ENCODE measurements at regions not wholly inside any gene's neighbourhood (a gene's known extent, or its start where the extent isn't known, plus 50 kb on each side); places are given as distances from the start of the nearest gene placed in this dataset.
"Not testable (repeated sequence)": the region's sequence is repeated elsewhere in the genome, so short reads cannot be mapped to it uniquely, and the experiment has no call there.

DNA sequence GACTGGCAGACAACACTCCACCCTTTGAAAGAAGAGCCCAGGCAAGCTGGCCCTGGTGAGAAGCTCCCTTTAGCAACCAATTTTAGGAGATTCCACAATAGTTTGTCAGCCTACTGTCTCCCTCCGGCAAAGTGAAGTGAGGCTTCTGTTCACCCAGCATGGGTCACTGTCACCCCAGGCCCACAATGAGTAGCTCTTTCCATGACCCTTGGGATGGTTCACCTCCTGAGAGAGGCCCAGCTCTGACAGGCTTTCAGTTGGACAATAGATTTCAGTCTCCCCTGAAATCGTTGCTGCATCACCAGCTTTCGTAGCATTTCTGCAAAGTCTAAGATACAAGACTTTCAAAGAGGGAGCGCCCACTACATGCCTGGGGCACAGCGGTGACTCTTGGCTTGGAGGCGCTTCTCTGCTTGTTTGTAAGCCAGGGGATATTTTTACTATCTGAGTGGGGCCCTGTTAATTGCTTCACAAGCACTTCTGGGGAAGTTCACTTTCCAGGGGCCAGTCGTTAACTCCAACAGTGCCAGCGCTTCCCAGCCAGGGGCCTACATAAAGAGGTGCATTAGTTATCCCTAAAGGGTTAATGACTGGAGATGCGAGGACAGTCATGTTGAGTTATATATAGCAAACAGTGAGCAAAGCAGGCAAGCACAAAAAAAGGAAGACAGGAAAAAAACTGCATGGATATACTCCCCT lies 255.7 kb downstream of the BCL2L11 start:
- ATAC-seq; BruUV-seq (replicated peaks); intact Hi-C loops (cut with micrococcal nuclease; ENCODE audit: unreplicated experiment): not testable (repeated sequence)

DNA sequence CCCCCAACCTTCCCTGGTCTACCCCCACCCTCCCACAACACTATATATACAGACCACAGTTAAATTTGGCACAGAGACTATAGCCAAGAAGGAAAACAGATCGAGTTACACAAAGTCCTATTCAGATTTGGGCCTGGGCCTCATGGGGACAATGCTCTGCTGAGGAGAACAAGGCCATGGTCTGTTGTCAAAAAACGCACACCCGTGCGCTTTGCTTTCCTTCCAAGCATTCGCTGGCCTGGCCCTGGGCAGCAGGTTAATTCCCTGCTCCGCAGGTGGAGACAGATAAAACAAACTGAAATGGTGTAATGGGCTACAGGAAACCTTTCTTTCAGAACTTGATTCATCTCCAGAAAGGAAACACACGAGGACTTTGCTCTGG lies 256.2 kb downstream of the BCL2L11 start:
- in situ Hi-C loops (cut with HindIII; ENCODE audit: low pct_unique_long_range_greater_than_20kb, low sequenced_read_pairs); POLR2A ChIA-PET; DNase-seq (ENCODE audit: low read depth, low spot score); H3K4me3 ChIP-seq (ENCODE audit: low read depth in 2 of 2, low read length in 2 of 2); intact Hi-C loops (cut with micrococcal nuclease; ENCODE audit: unreplicated experiment); CTCF ChIA-PET; H3K27ac ChIP-seq (ENCODE audit: low read length); H3K4me1 ChIP-seq (ENCODE audit: control insufficient read depth, insufficient read depth, low read length); BruUV-seq (replicated peaks); H3K27me3 ChIP-seq (ENCODE audit: control insufficient read depth, insufficient read depth, low read length); H3K36me3 ChIP-seq (ENCODE audit: control insufficient read depth, insufficient read depth, low read length); H3K9me3 ChIP-seq (ENCODE audit: control insufficient read depth, insufficient read depth, low read depth, low read length): not testable (repeated sequence)
- 0 out of 2 replicates have a peak, but pooled peaks have one; percentile 24 for ATAC-seq

More for the DNA sequence above, 255.7 kb downstream of the BCL2L11 start:
- H3K27me3 ChIP-seq (ENCODE audit: control insufficient read depth, insufficient read depth, low read length); DNase-seq (ENCODE audit: low read depth, low spot score); H3K27ac ChIP-seq (ENCODE audit: low read length); in situ Hi-C loops (cut with HindIII; ENCODE audit: low pct_unique_long_range_greater_than_20kb, low sequenced_read_pairs); H3K4me1 ChIP-seq (ENCODE audit: control insufficient read depth, insufficient read depth, low read length); CTCF ChIA-PET; H3K9me3 ChIP-seq (ENCODE audit: control insufficient read depth, insufficient read depth, low read depth, low read length); H3K4me3 ChIP-seq (ENCODE audit: low read depth in 2 of 2, low read length in 2 of 2); POLR2A ChIA-PET; H3K36me3 ChIP-seq (ENCODE audit: control insufficient read depth, insufficient read depth, low read length): not testable (repeated sequence)

DNA sequence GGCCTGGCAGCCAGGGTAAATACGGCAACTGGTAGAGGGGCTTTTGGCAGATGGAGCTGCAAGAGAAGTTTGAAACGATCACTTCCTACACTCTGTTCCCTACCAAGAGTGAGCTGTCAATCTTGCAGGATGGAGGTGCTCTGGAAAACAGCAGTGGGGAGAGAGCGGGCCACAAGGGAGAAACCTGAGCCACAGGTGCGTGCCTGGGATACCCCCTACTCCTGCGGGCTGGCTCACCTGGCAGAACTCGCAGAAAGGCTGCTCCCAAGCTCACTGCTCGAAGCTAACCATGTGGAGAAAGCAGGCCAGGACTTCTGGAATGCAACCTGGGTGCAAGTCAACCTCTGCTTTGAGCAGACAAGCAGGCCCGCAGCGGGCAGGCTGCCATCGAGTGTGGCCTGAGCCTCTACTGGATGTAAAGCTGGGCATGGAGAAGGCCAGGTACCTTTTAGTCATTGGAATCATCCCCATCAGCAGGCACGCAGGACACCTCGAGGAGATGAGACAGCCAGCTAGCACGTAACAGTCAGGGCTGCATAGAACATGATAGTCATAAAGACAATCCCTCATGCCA lies 256.8 kb downstream of the BCL2L11 start:
- intact Hi-C loops (cut with micrococcal nuclease; ENCODE audit: unreplicated experiment); POLR2A ChIA-PET; H3K36me3 ChIP-seq (ENCODE audit: control insufficient read depth, insufficient read depth, low read length); BruUV-seq (replicated peaks); H3K27me3 ChIP-seq (ENCODE audit: control insufficient read depth, insufficient read depth, low read length); H3K9me3 ChIP-seq (ENCODE audit: control insufficient read depth, insufficient read depth, low read depth, low read length); in situ Hi-C loops (cut with HindIII; ENCODE audit: low pct_unique_long_range_greater_than_20kb, low sequenced_read_pairs); H3K27ac ChIP-seq (ENCODE audit: low read length); H3K4me3 ChIP-seq (ENCODE audit: low read depth in 2 of 2, low read length in 2 of 2); DNase-seq (ENCODE audit: low read depth, low spot score); H3K4me1 ChIP-seq (ENCODE audit: control insufficient read depth, insufficient read depth, low read length); CTCF ChIA-PET: not testable (repeated sequence)
- ATAC-seq: peak; percentile 32

DNA sequence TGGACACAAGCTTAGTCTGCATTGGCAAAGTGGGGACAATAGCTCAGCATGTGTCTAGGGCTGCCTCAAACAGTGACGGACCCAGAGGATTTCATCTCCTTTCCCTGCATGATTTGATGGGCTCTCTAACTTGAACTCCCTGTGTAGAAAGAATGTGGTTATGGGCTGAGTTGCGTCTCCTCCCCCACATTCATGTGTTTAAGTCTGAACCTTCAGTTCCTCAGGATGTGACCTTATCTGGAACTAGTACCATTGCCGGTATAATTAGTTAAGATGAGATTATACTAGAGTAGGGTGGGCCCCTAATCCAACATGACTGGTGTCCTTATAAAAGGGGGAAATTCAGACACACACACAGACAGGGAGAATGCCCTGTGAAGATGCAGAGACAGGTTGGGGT lies 257.6 kb downstream of the BCL2L11 start:
- H3K4me1 ChIP-seq (ENCODE audit: control insufficient read depth, insufficient read depth, low read length); H3K36me3 ChIP-seq (ENCODE audit: control insufficient read depth, insufficient read depth, low read length); in situ Hi-C loops (cut with HindIII; ENCODE audit: low pct_unique_long_range_greater_than_20kb, low sequenced_read_pairs); CTCF ChIA-PET; H3K9me3 ChIP-seq (ENCODE audit: control insufficient read depth, insufficient read depth, low read depth, low read length); H3K27ac ChIP-seq (ENCODE audit: low read length); ATAC-seq; POLR2A ChIA-PET; H3K4me3 ChIP-seq (ENCODE audit: low read depth in 2 of 2, low read length in 2 of 2); DNase-seq (ENCODE audit: low read depth, low spot score); H3K27me3 ChIP-seq (ENCODE audit: control insufficient read depth, insufficient read depth, low read length); BruUV-seq (replicated peaks); intact Hi-C loops (cut with micrococcal nuclease; ENCODE audit: unreplicated experiment): not testable (repeated sequence)

DNA sequence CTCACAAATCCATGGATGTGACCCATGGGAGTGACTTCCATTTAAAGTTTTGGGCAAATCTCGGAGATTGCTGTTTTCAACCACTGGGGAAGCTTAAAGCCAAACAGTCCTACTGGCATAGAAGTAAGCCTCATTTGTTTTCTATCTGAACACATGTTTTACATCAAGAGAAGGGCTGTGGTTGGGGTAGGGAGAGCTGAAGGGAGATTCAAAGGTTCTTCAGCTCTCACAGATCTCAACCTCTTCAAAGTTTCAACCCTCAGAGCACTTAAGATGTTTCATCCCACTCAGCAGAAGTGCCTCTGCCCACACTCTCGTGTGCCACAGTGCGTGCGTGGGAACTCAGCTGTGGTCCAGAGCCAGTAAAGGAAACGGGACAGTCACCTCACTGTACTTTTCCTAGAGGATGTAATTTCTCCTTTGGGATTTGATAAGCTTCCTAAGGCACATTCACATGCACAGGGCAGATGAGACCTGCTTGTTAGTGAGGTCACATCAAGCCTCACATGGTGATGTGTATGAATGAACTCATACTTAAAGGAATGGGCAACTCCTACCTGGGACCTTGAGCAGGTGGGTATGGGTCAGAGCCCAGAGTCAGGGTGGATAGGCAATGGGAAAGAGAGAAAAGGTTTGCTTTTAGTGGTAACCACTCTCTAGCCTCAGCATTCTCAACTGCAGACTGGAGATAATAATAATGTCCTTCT lies 260.2 kb downstream of the BCL2L11 start:
- DNase-seq (ENCODE audit: low read depth, low spot score); H3K9me3 ChIP-seq (ENCODE audit: control insufficient read depth, insufficient read depth, low read depth, low read length); H3K27ac ChIP-seq (ENCODE audit: low read length); CTCF ChIA-PET; BruUV-seq (replicated peaks); H3K4me1 ChIP-seq (ENCODE audit: control insufficient read depth, insufficient read depth, low read length); ATAC-seq; intact Hi-C loops (cut with micrococcal nuclease; ENCODE audit: unreplicated experiment); H3K27me3 ChIP-seq (ENCODE audit: control insufficient read depth, insufficient read depth, low read length); POLR2A ChIA-PET; in situ Hi-C loops (cut with HindIII; ENCODE audit: low pct_unique_long_range_greater_than_20kb, low sequenced_read_pairs); H3K4me3 ChIP-seq (ENCODE audit: low read depth in 2 of 2, low read length in 2 of 2); H3K36me3 ChIP-seq (ENCODE audit: control insufficient read depth, insufficient read depth, low read length): not testable (repeated sequence)

DNA sequence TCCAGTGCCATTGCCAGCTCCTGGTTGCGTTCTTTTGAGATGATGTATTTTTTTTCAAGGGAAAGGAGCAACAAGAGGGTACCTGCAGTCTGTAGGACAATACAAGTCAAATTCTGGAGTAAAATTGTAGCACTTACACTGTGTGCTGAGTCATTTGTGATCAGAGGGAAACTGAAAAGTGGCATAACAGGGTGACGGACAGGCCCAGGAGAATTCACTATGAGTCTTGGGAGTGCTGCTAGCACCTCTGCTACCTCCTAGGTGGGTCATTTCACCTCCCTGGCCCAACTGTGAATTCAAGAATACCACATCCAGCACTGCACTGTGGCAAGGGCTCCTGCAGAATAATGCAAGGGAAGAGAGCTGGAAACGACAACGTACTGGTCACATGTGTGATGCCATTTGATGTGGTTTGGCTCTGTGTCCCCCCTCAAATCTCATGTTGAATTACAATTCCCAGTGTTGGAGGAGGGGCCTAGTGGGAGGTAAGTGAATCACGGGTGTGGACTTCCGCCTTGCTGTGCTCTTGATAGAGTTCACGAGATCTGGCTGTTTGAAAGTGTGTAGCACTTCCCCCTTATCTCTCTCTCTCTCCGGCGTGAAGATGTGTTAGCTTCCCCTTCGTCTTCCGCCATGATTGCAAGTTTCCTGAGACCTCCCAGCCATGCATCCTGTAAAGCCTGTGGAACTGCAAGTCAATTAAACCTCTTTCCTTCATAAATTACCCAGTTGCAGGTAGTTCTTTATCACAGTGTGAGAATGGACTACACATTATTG lies 261.0 kb downstream of the BCL2L11 start:
- BruUV-seq (replicated peaks); H3K9me3 ChIP-seq (ENCODE audit: control insufficient read depth, insufficient read depth, low read depth, low read length); DNase-seq (ENCODE audit: low read depth, low spot score); H3K36me3 ChIP-seq (ENCODE audit: control insufficient read depth, insufficient read depth, low read length); H3K4me1 ChIP-seq (ENCODE audit: control insufficient read depth, insufficient read depth, low read length); H3K4me3 ChIP-seq (ENCODE audit: low read depth in 2 of 2, low read length in 2 of 2); in situ Hi-C loops (cut with HindIII; ENCODE audit: low pct_unique_long_range_greater_than_20kb, low sequenced_read_pairs); H3K27me3 ChIP-seq (ENCODE audit: control insufficient read depth, insufficient read depth, low read length); POLR2A ChIA-PET; ATAC-seq; H3K27ac ChIP-seq (ENCODE audit: low read length); intact Hi-C loops (cut with micrococcal nuclease; ENCODE audit: unreplicated experiment); CTCF ChIA-PET: not testable (repeated sequence)

DNA sequence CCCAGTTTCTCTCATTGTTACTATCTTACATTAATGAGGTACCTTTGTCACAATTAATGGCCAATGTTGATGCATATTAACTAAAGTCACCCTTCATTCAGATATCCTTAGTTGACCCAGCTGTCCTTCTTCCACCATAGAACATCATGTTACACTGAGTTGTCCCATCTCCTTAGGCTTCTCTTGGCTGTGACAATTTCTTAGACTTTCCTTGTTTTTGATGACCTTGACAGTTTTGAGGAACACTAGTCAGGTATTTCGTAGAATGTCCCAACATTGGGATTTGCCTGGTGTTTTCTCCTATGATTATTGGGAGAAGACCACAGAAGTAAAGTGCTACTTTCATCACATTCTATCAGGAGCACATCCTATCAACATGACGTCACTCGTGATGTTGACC lies 261.8 kb downstream of the BCL2L11 start:
- CTCF ChIA-PET; intact Hi-C loops (cut with micrococcal nuclease; ENCODE audit: unreplicated experiment); BruUV-seq (replicated peaks); DNase-seq (ENCODE audit: low read depth, low spot score); H3K4me3 ChIP-seq (ENCODE audit: low read depth in 2 of 2, low read length in 2 of 2); POLR2A ChIA-PET; in situ Hi-C loops (cut with HindIII; ENCODE audit: low pct_unique_long_range_greater_than_20kb, low sequenced_read_pairs); H3K36me3 ChIP-seq (ENCODE audit: control insufficient read depth, insufficient read depth, low read length); ATAC-seq; H3K27ac ChIP-seq (ENCODE audit: low read length); H3K4me1 ChIP-seq (ENCODE audit: control insufficient read depth, insufficient read depth, low read length); H3K9me3 ChIP-seq (ENCODE audit: control insufficient read depth, insufficient read depth, low read depth, low read length); H3K27me3 ChIP-seq (ENCODE audit: control insufficient read depth, insufficient read depth, low read length): not testable (repeated sequence)
